Progenitor cell of endocrine pancreas (in vitro differentiated cells): ENCODE measurements at regions not wholly inside any gene's neighbourhood (a gene's known extent, or its start where the extent isn't known, plus 50 kb on each side); places are given as distances from the start of the nearest gene placed in this dataset.

Experiments
- DNase-seq: peaks from one replicate; pipeline ENCODE4 v3.0.0; 2021; ENCODE audit warnings: low spot score; ENCODE audit not compliant: unreplicated experiment
- H3K27ac Mint-ChIP-seq: 2 replicates; pipeline ENCODE4 v1.8.0; 2021; ENCODE audit warnings: mild to moderate bottlenecking, moderate library complexity, mixed read lengths
- H3K27me3 Mint-ChIP-seq: 2 replicates; pipeline ENCODE4 v1.8.0; 2021; ENCODE audit warnings: mixed read lengths
- H3K36me3 Mint-ChIP-seq: 2 replicates; pipeline ENCODE4 v1.8.0; 2022; ENCODE audit warnings: mixed read lengths; ENCODE audit not compliant: insufficient read depth
- H3K4me1 Mint-ChIP-seq: 2 replicates; pipeline ENCODE4 v1.8.0; 2021; ENCODE audit warnings: low read depth, mixed read lengths
- H3K4me3 Mint-ChIP-seq: 2 replicates; pipeline ENCODE4 v1.8.0; 2021; ENCODE audit warnings: low read depth, mild to moderate bottlenecking, moderate library complexity, mixed read lengths
- H3K9me3 Mint-ChIP-seq: 2 replicates; pipeline ENCODE4 v1.8.0; 2021; ENCODE audit warnings: low read depth, mixed read lengths
- TF ChIP-seq, protein P1 (sequence below): fragments of 200-600 bp; sonication (generic); IDR thresholded peaks from one replicate; pipeline ENCODE4 v1.5.0; 2021; ENCODE audit warnings: antibody characterized with exemption, mild to moderate bottlenecking; ENCODE audit not compliant: unreplicated experiment

DNA sequence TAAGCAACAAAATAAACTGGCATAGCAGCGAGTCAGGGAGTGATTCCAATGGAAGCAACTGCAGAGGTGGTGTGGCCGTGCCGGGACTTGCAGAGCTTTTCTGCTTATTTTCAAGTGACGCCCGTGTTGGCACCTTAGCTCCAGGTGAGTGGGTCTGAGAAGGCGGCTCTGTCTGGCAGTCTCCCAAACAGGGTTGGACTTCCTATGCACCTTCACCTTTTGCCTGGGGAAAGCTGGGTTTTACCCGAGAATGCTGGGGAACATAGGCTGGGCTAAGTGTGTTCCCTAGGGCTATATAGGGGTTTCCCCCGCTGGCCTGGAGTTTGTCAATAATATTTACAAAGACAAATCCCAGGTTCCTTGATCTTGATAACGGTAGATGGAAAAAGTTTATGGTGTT, 179.9 kb upstream of the TBL1XR1 start:
- Mint-ChIP-seq H3K9me3 (peaks cover 9% of the 10 kb centered on the region), H3K4me3 (no peak overlapping the region), H3K27me3 (peaks cover 2% of the 10 kb centered on the region), H3K36me3 (peaks cover 1% of the 10 kb centered on the region), H3K4me1 (peaks cover 1% of the 10 kb centered on the region), H3K27ac (no peak overlapping the region)
- DNase-seq: no peak
- TF ChIP-seq, protein P1, sequence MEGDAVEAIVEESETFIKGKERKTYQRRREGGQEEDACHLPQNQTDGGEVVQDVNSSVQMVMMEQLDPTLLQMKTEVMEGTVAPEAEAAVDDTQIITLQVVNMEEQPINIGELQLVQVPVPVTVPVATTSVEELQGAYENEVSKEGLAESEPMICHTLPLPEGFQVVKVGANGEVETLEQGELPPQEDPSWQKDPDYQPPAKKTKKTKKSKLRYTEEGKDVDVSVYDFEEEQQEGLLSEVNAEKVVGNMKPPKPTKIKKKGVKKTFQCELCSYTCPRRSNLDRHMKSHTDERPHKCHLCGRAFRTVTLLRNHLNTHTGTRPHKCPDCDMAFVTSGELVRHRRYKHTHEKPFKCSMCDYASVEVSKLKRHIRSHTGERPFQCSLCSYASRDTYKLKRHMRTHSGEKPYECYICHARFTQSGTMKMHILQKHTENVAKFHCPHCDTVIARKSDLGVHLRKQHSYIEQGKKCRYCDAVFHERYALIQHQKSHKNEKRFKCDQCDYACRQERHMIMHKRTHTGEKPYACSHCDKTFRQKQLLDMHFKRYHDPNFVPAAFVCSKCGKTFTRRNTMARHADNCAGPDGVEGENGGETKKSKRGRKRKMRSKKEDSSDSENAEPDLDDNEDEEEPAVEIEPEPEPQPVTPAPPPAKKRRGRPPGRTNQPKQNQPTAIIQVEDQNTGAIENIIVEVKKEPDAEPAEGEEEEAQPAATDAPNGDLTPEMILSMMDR: no peak

DNA sequence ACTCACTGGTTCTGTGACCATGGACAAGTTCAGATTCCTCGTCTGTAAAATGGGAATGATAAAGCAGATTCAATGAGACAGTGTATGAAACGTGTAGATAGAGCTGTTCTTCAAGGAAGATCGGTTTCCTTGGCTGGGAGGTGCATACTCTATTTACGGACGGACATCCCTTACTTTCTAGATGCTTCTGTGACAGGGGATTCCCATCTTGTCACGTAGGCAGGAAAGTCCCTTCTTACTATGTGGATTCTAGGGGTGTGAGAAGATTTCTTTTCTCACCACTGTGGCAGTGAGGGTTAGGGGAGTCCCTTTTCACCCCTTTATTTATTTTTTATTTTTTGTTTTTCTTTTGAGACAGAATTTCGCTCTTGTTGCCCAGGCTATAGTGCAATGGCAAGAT, 180.9 kb upstream of the TBL1XR1 start:
- H3K36me3 Mint-ChIP-seq: peaks cover 1% of the 10 kb centered on the region
- peaks cover 2% of the 10 kb centered on the region for H3K27me3 Mint-ChIP-seq
- DNase-seq: no peak
- H3K27ac Mint-ChIP-seq: no peak overlapping the region
- TF ChIP-seq, protein P1: no peak
- H3K4me1 Mint-ChIP-seq: no peaks in the 10 kb centered on the region
- peaks cover 11% of the 10 kb centered on the region for H3K9me3 Mint-ChIP-seq
- H3K4me3 Mint-ChIP-seq: no peak overlapping the region

DNA sequence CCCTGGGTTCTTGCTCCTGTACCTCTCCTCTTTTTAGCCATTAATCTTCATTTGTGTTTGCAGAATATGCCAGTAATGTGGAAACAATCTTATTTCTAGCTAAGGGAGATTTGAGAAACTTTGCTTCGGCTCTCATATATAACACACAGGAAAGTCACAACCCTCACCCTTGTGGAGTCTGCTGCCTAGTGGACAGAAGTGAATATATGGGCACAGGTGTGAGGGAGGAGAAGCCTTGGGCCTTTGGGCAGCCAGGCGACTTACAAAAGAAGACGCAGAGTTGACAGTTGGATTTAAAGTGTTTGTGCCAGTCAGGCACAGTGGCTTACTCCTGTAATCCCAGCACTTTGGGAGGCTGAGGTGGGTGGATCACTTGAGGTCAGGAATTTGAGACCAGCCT, 181.8 kb upstream of the TBL1XR1 start:
- H3K27ac Mint-ChIP-seq: no peak overlapping the region
- peaks cover 15% of the 10 kb centered on the region for H3K9me3 Mint-ChIP-seq
- peaks cover 1% of the 10 kb centered on the region for H3K36me3 Mint-ChIP-seq
- TF ChIP-seq, protein P1: no peak
- no peak for DNase-seq
- H3K4me3 Mint-ChIP-seq: no peak overlapping the region
- H3K4me1 Mint-ChIP-seq: no peaks in the 10 kb centered on the region
- H3K27me3 Mint-ChIP-seq: peaks cover 2% of the 10 kb centered on the region

DNA sequence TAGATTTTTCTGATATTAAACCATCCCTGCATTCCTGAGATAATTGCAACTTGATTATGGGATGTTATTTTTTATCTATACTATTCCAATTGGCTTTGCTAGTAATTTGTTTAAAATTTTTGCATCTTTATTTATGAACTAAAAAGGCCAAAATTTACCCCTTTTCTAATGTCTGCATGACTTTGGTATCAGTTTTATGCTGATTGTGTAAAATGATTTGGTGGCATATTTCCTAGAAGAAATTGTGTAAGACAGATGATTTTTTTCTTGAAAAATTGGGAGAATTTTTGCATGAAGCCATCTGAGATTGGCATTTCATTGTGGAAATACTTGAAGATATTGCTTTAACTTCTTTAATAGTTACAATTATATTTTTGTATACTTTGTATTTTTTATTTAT, 183.8 kb upstream of the TBL1XR1 start:
- Mint-ChIP-seq H3K4me3 (no peak overlapping the region), H3K27ac (no peak overlapping the region), H3K9me3 (peaks cover 10% of the 10 kb centered on the region), H3K36me3 (no peaks in the 10 kb centered on the region), H3K27me3 (no peaks in the 10 kb centered on the region), H3K4me1 (peaks cover 2% of the 10 kb centered on the region)
- TF ChIP-seq, protein P1: no peak
- no peak for DNase-seq

DNA sequence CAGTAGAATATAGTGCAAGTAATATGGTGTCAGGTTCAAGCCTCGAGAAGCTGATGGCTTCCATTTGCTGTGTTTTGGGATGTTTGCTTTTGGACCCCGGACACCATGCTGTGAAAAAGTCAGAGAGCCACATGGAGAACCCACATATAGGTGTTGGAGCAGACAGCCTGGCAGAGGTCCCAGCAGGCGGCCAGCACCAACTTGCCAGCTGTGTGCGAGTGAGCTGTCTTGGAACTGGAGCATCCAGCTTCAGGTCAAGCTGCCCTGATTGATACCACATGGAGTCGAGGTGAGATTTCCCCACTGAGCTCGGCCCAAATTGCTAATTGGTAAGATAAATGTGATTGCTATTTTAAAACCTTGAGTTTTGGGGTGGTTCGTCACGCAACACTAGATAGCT, 185.7 kb upstream of the TBL1XR1 start:
- peaks cover 2% of the 10 kb centered on the region for H3K4me1 Mint-ChIP-seq

More for the DNA sequence above, 185.7 kb upstream of the TBL1XR1 start:
- TF ChIP-seq, protein P1: no peak
- no peaks in the 10 kb centered on the region for H3K36me3 Mint-ChIP-seq
- no peak overlapping the region for H3K4me3 Mint-ChIP-seq
- no peak overlapping the region for H3K27ac Mint-ChIP-seq
- H3K9me3 Mint-ChIP-seq: peaks cover 16% of the 10 kb centered on the region
- no peaks in the 10 kb centered on the region for H3K27me3 Mint-ChIP-seq
- no peak for DNase-seq
